ENCODE measurements at regions not wholly inside any gene's neighbourhood (a gene's known extent, or its start where the extent isn't known, plus 50 kb on each side); places are given as distances from the start of the nearest gene placed in this dataset.

DNA sequence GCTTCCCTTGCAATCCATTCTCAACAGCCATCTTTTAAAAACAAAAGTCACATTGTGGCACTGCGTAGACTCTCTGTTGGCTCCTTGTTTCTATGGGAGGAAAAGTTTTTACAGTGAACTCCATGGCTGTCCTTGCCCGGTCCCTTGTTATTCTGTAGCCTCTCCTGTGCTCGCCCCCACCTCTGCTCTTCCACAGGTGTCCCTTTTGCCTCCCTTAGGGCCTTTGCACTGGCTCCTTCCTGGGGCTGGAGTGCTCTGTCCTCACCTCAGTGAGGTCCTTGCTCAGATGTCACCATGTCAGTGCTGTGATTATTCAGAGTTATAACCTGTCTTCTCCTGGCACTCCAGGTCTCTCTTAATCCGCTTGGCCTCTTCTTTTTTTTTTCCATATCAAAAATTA is 308.8 kb downstream of the DOCK8 start:
- TF ChIP-seq, protein P1, sequence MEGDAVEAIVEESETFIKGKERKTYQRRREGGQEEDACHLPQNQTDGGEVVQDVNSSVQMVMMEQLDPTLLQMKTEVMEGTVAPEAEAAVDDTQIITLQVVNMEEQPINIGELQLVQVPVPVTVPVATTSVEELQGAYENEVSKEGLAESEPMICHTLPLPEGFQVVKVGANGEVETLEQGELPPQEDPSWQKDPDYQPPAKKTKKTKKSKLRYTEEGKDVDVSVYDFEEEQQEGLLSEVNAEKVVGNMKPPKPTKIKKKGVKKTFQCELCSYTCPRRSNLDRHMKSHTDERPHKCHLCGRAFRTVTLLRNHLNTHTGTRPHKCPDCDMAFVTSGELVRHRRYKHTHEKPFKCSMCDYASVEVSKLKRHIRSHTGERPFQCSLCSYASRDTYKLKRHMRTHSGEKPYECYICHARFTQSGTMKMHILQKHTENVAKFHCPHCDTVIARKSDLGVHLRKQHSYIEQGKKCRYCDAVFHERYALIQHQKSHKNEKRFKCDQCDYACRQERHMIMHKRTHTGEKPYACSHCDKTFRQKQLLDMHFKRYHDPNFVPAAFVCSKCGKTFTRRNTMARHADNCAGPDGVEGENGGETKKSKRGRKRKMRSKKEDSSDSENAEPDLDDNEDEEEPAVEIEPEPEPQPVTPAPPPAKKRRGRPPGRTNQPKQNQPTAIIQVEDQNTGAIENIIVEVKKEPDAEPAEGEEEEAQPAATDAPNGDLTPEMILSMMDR (IDR thresholded peaks at IDR 0.05 in 8 of 11, conservative IDR thresholded peaks at IDR 0.05 in 3 of 11): no peak
- TF ChIP-seq POLR2AphosphoS5 (IDR thresholded peaks at IDR 0.05): no peak
